ENCODE measurements at regions not wholly inside any gene's neighbourhood (a gene's known extent, or its start where the extent isn't known, plus 50 kb on each side); places are given as distances from the start of the nearest gene placed in this dataset.
A peak's percentile ranks its signal among the peaks of the same experiment; 100 is the strongest.

DNA sequence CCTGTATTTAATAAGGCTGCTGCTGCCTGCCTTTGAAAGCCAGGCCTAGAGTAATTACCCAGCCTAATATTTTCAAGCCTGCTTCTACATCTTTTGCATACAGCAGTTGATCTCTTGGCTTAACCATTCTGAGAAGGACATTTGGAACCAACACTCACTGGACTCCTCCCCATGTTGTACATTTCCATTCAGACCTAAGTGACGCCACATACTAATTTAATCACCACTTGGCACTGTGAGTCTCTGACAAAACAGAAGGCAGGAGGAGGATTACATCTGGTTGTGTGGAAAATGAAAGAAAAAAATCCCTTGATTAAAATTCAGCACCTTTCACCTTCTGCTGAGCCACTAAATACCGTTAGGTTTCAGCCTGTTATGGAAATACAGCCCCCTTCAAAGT is 102.2 kb upstream of the ARRDC4 start:
- Histone ChIP-seq H3K27me3 (no peaks in the 10 kb centered on the region), H3K9me3 (no peaks in the 10 kb centered on the region), H3K4me3 (replicated peaks in 1 of 3) (no peak overlapping the region), H3K4me1 (no peaks in the 10 kb centered on the region), H3K36me3 (no peaks in the 10 kb centered on the region), H3K27ac (peak overlapping the region in 1 of 3 donors; percentile 56)
- DNase-seq = no peak
- TF ChIP-seq POLR2A (IDR thresholded peaks at IDR 0.05) = no peak
- TF ChIP-seq, protein P1, sequence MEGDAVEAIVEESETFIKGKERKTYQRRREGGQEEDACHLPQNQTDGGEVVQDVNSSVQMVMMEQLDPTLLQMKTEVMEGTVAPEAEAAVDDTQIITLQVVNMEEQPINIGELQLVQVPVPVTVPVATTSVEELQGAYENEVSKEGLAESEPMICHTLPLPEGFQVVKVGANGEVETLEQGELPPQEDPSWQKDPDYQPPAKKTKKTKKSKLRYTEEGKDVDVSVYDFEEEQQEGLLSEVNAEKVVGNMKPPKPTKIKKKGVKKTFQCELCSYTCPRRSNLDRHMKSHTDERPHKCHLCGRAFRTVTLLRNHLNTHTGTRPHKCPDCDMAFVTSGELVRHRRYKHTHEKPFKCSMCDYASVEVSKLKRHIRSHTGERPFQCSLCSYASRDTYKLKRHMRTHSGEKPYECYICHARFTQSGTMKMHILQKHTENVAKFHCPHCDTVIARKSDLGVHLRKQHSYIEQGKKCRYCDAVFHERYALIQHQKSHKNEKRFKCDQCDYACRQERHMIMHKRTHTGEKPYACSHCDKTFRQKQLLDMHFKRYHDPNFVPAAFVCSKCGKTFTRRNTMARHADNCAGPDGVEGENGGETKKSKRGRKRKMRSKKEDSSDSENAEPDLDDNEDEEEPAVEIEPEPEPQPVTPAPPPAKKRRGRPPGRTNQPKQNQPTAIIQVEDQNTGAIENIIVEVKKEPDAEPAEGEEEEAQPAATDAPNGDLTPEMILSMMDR (IDR thresholded peaks at IDR 0.05) = no peak
- 87 to 92% methylated on average over 2 of the region's 2 CpGs for WGBS, 2 donors
- intact Hi-C loops (cut with DNase I) = no loop called here

DNA sequence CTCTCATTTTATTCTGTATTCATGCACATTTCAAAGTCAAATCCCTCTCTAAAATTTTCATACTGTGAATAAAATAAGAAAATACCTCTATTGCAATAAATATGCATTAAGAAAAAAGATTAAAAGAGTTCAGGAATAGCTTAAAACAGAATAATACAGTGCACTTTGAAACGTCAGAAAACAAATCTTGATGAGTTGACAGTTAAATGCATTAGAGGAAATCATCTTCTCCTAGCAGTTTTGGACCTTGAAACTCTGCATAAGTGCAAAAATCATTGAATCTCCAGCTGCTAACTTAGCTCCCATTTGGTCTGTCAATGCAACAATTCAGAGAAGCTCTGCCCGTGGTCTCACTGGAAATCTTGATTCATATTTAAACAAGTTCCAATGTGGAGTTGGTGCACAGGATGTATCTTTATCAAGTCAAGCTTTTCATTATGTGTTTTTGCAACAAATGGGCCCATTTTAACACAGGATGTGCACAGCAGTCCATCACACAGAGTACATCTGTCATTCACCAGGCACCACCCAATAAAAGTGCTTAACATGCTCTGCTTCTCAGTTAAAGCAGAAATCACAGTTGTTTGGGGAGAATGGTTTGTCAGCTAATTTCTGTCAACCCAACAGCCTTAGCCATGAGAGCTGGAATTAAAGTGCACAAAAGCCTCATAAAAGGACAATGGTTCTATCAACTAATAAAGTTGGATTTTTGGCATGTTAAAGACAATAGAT is 98.8 kb upstream of the ARRDC4 start:
- 64 to 69% methylated on average over 2 of the region's 2 CpGs for WGBS, 2 donors
- DNase-seq = no peak
- no peak for TF ChIP-seq POLR2A (IDR thresholded peaks at IDR 0.05)
- TF ChIP-seq, protein P1 (IDR thresholded peaks at IDR 0.05) = no peak
- Histone ChIP-seq H3K27me3 (no peaks in the 10 kb centered on the region), H3K4me3 (replicated peaks in 1 of 3) (no peak overlapping the region), H3K4me1 (no peaks in the 10 kb centered on the region), H3K27ac (no peak overlapping the region), H3K36me3 (no peaks in the 10 kb centered on the region), H3K9me3 (no peaks in the 10 kb centered on the region)
- intact Hi-C loops (cut with DNase I) = no loop called here

DNA sequence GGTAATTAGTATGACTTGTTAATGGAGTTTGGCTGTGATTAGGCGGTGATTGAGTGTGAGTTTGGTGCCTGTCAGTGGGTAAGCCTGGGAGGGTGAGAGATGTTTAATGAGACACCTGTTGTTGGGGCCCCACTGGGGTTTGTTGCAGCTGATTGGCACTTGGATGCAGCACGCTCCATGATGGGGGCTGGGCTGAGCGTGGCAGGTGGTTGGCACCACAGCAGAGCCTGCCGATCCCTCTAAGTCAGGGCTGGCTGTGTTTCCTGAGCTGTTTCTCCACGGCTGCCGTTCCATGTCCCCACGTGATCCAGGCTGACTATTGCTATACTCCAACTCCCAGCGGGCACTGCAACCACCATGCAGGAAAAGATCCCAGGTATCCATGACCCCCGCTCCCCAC is 93.5 kb upstream of the ARRDC4 start:
- Histone ChIP-seq H3K4me3 (replicated peaks in 1 of 3) (no peak overlapping the region), H3K27ac (no peak overlapping the region), H3K4me1 (no peaks in the 10 kb centered on the region), H3K36me3 (no peaks in the 10 kb centered on the region), H3K27me3 (no peaks in the 10 kb centered on the region), H3K9me3 (no peaks in the 10 kb centered on the region)
- no peak for TF ChIP-seq POLR2A (IDR thresholded peaks at IDR 0.05)
- TF ChIP-seq, protein P1 (IDR thresholded peaks at IDR 0.05) = no peak
- WGBS, 2 donors = 89 to 93% methylated on average over 8 of the region's 9 CpGs
- DNase-seq = no peak
- intact Hi-C loops (cut with DNase I) = no loop called here

DNA sequence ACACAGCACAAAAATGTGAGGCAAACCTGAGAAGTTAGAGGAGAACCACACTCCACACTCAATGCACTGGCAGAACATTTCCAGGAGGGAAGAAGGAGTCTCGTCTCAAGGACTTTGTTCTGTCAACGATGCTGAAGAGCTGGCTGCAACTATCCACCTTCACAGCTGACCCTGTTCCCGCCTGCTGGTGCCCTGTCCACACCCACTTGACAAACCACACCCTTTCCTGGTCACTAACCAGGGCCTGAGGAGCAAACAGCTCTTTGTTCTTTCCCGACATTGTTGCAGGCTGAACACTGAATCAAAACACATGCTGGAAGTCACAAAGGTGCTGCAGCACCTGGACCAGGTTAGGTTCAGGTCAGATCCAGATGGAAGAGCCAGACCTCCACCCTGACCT is 92.6 kb upstream of the ARRDC4 start:
- no peaks in the 10 kb centered on the region for H3K36me3 ChIP-seq
- no peak overlapping the region for H3K4me3 ChIP-seq (replicated peaks in 1 of 3)
- H3K27ac ChIP-seq = no peak overlapping the region
- DNase-seq = peak in 1 of 2 donors; percentile 8
- no peaks in the 10 kb centered on the region for H3K9me3 ChIP-seq
- H3K4me1 ChIP-seq = no peaks in the 10 kb centered on the region
- TF ChIP-seq, protein P1 (IDR thresholded peaks at IDR 0.05) = no peak
- no peak for TF ChIP-seq POLR2A (IDR thresholded peaks at IDR 0.05)
- WGBS, 2 donors = 20 to 40% methylated on average over 4 of the region's 4 CpGs
- intact Hi-C loops (cut with DNase I) = no loop called here
- H3K27me3 ChIP-seq = no peaks in the 10 kb centered on the region

DNA sequence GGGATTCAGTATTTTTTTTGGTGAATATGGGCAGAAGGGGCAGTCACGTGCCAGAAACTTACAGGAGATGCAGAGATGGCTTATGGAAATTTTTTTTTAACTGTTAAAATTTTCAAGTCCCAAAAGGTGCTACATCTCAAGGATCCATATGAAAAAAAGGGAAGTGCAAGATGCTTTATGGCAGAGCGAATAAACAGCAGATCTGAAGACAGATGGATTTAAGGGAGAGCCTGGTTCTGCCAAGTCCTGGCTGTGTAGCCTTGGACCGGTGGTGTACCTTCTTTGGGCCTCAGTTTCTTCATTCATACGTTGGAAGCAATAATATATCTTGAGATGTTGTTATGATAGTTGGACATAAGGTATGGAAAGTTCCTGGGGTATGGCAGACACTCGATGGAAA is 91.5 kb upstream of the ARRDC4 start:
- TF ChIP-seq, protein P1 (IDR thresholded peaks at IDR 0.05) = no peak
- TF ChIP-seq POLR2A (IDR thresholded peaks at IDR 0.05) = no peak
- H3K4me3 ChIP-seq (replicated peaks in 1 of 3) = no peak overlapping the region
- H3K27ac ChIP-seq = no peak overlapping the region
- H3K9me3 ChIP-seq = no peaks in the 10 kb centered on the region
- no peak for DNase-seq
- no peaks in the 10 kb centered on the region for H3K4me1 ChIP-seq
- H3K36me3 ChIP-seq = no peaks in the 10 kb centered on the region
- intact Hi-C loops (cut with DNase I) = no loop called here
- H3K27me3 ChIP-seq = no peaks in the 10 kb centered on the region
- WGBS, 2 donors = 72 to 84% methylated on average over 5 of the region's 5 CpGs

Measured in thyroid gland (tissue), 4 donors.